ENCODE measurements at regions not wholly inside any gene's neighbourhood (a gene's known extent, or its start where the extent isn't known, plus 50 kb on each side); places are given as distances from the start of the nearest gene placed in this dataset.

- Histone ChIP-seq H3K4me1 (ENCODE audit: insufficient read depth, poor library complexity, severe bottlenecking) (peaks cover 9% of the 10 kb centered on the region), H3K27me3 (ENCODE audit: insufficient read depth, poor library complexity, severe bottlenecking) (no peaks in the 10 kb centered on the region), H3K36me3 (ENCODE audit: low read depth) (no peaks in the 10 kb centered on the region), H3K4me3 (ENCODE audit: severe bottlenecking) (no peak overlapping the region), H3K9me3 (ENCODE audit: severe bottlenecking) (no peaks in the 10 kb centered on the region), H3K27ac (ENCODE audit: poor library complexity, severe bottlenecking) (no peak overlapping the region)
- DNase-seq (ENCODE audit: low spot score) (no peak), ATAC-seq (ENCODE audit: low read depth) (no peak)
- TF ChIP-seq CTCF (IDR thresholded peaks at IDR 0.05; ENCODE audit: poor library complexity, severe bottlenecking), result no peak
Observed at GRCh38 chr12:47364261-47364660, 284.5 kb upstream of the AMIGO2 start.

- no peaks in the 10 kb centered on the region for H3K9me3 ChIP-seq (ENCODE audit: severe bottlenecking)
- H3K4me3 ChIP-seq (ENCODE audit: severe bottlenecking), result no peak overlapping the region
- H3K27ac ChIP-seq (ENCODE audit: poor library complexity, severe bottlenecking), result no peak overlapping the region
- ATAC-seq (ENCODE audit: low read depth), result no peak
- H3K27me3 ChIP-seq (ENCODE audit: insufficient read depth, poor library complexity, severe bottlenecking), result no peaks in the 10 kb centered on the region
- H3K4me1 ChIP-seq (ENCODE audit: insufficient read depth, poor library complexity, severe bottlenecking), result peaks cover 9% of the 10 kb centered on the region
- H3K36me3 ChIP-seq (ENCODE audit: low read depth), result no peaks in the 10 kb centered on the region
- DNase-seq (ENCODE audit: low spot score), result no peak
- TF ChIP-seq CTCF (IDR thresholded peaks at IDR 0.05; ENCODE audit: poor library complexity, severe bottlenecking), result no peak
Observed at GRCh38 chr12:47362126-47362705, 282.5 kb upstream of the AMIGO2 start.

GRCh38 chr12:47361389-47362021, 281.7 kb upstream of the AMIGO2 start:
- DNase-seq (ENCODE audit: low spot score) (no peak), ATAC-seq (ENCODE audit: low read depth) (no peak)
- Histone ChIP-seq H3K36me3 (ENCODE audit: low read depth) (no peaks in the 10 kb centered on the region), H3K4me1 (ENCODE audit: insufficient read depth, poor library complexity, severe bottlenecking) (peaks cover 9% of the 10 kb centered on the region), H3K4me3 (ENCODE audit: severe bottlenecking) (no peak overlapping the region), H3K27ac (ENCODE audit: poor library complexity, severe bottlenecking) (no peak overlapping the region), H3K9me3 (ENCODE audit: severe bottlenecking) (no peaks in the 10 kb centered on the region), H3K27me3 (ENCODE audit: insufficient read depth, poor library complexity, severe bottlenecking) (no peaks in the 10 kb centered on the region)
- peak; percentile 10 for TF ChIP-seq CTCF (IDR thresholded peaks at IDR 0.05; ENCODE audit: poor library complexity, severe bottlenecking)

- Histone ChIP-seq H3K27ac (ENCODE audit: poor library complexity, severe bottlenecking) (no peak overlapping the region), H3K4me3 (ENCODE audit: severe bottlenecking) (no peak overlapping the region), H3K36me3 (ENCODE audit: low read depth) (no peaks in the 10 kb centered on the region), H3K9me3 (ENCODE audit: severe bottlenecking) (no peaks in the 10 kb centered on the region), H3K27me3 (ENCODE audit: insufficient read depth, poor library complexity, severe bottlenecking) (no peaks in the 10 kb centered on the region), H3K4me1 (ENCODE audit: insufficient read depth, poor library complexity, severe bottlenecking) (peaks cover 9% of the 10 kb centered on the region)
- no peak for DNase-seq (ENCODE audit: low spot score)
- ATAC-seq (ENCODE audit: low read depth), result no peak
- no peak for TF ChIP-seq CTCF (IDR thresholded peaks at IDR 0.05; ENCODE audit: poor library complexity, severe bottlenecking)
Observed at GRCh38 chr12:47360771-47361388, 281.1 kb upstream of the AMIGO2 start.

- Histone ChIP-seq H3K36me3 (ENCODE audit: low read depth) (no peaks in the 10 kb centered on the region), H3K4me3 (ENCODE audit: severe bottlenecking) (no peak overlapping the region), H3K27ac (ENCODE audit: poor library complexity, severe bottlenecking) (no peak overlapping the region), H3K4me1 (ENCODE audit: insufficient read depth, poor library complexity, severe bottlenecking) (peaks cover 9% of the 10 kb centered on the region), H3K27me3 (ENCODE audit: insufficient read depth, poor library complexity, severe bottlenecking) (no peaks in the 10 kb centered on the region), H3K9me3 (ENCODE audit: severe bottlenecking) (no peaks in the 10 kb centered on the region)
- no peak for DNase-seq (ENCODE audit: low spot score)
- no peak for ATAC-seq (ENCODE audit: low read depth)
- no peak for TF ChIP-seq CTCF (IDR thresholded peaks at IDR 0.05; ENCODE audit: poor library complexity, severe bottlenecking)
Observed at GRCh38 chr12:47360093-47360480, 280.3 kb upstream of the AMIGO2 start.

All from RWPE2 (cell line).